ENCODE measurements at regions not wholly inside any gene's neighbourhood (a gene's known extent, or its start where the extent isn't known, plus 50 kb on each side); places are given as distances from the start of the nearest gene placed in this dataset.

- TF ChIP-seq EP300 (IDR thresholded peaks at IDR 0.05) = no peak
- TF ChIP-seq POLR2A (IDR thresholded peaks at IDR 0.05) = no peak
These were observed 668.8 kb downstream of the PTPRC start for GRCh38 chr1:199307496-199308264.

Data from sigmoid colon (tissue), 4 donors.